Anterior cingulate cortex (tissue), 58 donors: ENCODE measurements at regions not wholly inside any gene's neighbourhood (a gene's known extent, or its start where the extent isn't known, plus 50 kb on each side); places are given as distances from the start of the nearest gene placed in this dataset.
"Not testable (repeated sequence)": the region's sequence is repeated elsewhere in the genome, so short reads cannot be mapped to it uniquely, and the experiment has no call there.

ENCODE experiments used
- DNase-seq, 58 donors: peaks; one replicate each; lab custom pipeline; 2025; lab: John Stamatoyannopoulos, UW

- DNase-seq = no peak
Measured at GRCh38 chr17:55900188-55900587, 149.3 kb downstream of the PCTP start.

DNA sequence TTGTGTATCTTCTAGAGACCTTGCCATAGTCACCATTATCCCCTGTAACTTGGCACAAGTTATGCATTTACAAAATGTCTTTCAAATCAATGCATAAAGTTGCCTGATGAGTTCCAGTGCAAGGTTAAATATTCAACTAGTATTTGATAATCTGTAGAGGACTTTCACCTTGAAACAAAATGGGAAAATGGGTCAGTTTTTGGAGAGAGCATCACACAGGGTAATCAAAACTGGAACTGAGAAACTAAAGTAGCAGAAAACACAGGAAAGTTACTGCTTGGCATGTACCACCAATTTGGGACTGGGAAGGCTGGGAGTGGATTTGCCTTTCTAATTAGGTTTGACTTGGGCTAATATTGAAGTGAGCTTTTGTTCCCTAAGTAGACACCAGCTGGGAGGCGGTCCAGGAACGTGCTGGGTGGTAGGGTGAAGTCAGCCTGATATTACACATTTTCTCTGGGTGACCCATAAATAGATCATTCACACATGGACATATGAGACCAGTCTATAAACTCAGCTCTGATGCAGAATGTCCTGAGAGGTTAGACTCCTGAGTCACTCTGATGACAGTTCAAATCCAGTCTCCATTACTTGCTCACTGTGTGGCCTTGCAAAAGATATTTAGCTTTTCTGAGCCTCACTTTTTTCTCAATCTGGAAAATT, 152.3 kb downstream of the PCTP start:
- DNase-seq = no peak

DNA sequence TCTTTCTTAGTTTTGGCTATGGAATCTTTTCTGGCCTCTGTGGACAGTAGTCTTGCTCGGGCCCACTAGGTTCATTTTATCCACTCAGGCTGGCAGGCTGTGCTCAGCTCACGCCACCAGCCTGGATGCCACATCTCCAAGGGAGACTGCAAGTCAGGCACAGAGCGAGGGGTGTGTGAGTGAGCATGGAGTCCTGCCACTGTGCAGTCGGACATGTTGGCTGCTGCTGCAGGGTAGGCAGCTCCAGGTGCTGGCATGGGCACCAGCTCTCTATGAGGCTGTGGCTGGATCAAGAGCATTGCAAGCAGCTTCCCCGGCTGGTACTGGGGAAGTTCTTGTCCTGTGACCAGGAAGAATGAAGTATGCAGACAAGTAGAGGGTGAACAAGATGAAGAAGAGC, 158.9 kb downstream of the PCTP start:
- DNase-seq = no peak

DNA sequence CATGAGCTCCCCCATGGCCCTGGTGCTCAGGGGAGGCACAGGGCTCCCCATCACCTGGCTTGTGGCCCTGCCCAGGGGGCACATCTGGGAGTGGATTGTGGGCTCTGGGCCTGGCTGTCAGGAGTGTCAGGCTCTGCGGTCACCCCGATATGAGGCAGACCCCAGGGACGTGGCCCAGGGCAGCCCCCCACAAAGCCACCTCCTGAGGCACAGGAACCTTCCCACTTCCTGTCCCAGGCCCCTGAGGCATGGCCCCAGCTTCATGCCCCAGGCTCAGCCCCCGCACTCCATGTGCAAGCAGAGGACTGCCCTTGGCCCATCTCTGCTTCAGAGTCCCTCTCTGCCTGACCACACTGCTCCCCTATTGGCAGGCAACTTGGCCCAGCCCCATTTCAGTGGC, 160.3 kb downstream of the PCTP start:
- DNase-seq = no peak

DNA sequence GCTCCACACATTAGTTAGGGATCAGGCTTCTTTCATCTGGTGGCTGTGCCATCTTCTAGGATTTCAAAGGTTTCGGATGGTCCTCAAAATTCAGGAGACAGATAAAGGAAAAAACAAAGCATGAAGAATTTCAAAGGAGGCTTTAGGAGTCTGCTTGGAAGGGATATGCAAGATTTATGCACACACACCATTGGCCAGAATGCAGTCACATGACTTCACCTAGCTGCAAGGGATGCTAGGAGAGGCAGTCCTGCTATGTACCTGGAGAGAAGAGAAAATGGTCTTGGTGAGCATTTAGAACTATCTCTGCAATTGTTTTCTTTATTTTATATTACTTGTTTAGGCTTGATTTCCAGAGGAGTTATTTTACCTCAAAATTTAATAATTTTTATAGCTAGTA, 174.6 kb downstream of the PCTP start:
- no peak for DNase-seq

DNA sequence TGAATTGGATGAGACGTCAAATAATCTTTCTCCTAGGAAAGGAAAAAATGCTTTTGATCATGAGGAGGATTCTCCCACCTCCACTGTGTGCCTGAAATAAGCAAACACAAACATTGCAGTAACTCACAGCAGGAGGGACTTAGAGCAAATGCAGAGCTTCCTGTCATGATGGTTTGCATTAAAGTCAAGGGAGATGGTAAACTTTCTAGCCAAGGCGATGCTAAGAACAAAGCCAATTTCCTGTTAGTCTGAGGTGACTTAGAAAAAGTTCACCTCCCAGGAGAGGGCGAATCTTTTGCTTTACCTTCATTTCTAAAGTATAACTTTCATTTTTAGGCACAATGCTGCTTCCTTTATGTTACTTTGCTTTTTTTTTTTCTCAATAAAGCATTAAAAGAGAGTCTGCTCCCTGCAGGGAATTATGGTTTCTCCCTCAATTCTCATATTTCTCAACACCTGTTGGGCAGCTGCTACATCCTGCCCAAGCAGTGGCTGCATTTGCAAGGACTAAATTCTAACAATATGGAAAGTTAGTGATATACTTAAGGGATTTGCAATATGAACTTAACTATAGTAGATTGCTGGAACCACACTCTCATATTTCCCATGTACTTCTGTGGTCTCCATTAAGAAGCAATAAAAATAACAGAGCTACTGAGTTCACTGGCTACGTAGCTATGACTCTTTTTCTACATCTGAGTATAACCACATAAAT, 175.6 kb downstream of the PCTP start:
- no peak for DNase-seq

GRCh38 chr17:55930291-55930809, 179.5 kb downstream of the PCTP start:
- no peak for DNase-seq

DNA sequence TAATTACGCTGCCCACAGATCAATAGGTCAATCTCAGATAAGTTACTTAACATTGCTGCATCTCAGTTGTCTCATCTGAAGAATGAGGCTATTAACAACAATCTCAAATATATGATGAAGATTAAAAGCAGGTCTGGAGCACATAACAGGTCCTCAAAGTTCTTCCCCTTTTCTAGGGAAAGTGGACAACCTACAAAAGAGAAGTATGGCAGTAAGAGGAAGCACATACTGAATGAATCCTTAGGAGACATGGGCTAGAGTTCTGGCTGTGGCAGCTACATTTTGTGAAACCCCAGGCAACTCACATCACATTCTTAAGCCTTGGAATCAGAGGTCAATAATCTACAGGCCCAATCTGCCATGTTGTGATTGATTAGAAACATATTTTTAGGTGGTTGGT, 180.6 kb downstream of the PCTP start:
- DNase-seq = no peak

DNA sequence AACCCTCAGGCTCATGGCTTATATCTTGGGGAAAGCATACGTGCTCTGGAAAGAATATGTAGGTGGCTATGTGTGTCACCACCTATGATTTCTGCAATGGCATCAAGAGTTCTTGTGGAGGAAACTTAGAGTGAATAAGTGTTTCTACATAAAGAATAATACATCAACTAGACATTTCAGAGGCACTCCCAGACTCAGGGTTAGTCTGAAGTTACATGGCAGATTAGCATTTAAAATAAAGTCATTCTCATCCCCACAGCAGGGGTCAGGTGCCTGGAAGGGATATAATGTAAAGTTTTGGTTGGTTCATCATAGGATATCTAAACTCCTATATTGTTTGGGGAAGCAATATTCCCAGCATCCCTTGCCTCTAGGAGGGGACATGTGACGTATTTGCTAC, 182.1 kb downstream of the PCTP start:
- DNase-seq = no peak

DNA sequence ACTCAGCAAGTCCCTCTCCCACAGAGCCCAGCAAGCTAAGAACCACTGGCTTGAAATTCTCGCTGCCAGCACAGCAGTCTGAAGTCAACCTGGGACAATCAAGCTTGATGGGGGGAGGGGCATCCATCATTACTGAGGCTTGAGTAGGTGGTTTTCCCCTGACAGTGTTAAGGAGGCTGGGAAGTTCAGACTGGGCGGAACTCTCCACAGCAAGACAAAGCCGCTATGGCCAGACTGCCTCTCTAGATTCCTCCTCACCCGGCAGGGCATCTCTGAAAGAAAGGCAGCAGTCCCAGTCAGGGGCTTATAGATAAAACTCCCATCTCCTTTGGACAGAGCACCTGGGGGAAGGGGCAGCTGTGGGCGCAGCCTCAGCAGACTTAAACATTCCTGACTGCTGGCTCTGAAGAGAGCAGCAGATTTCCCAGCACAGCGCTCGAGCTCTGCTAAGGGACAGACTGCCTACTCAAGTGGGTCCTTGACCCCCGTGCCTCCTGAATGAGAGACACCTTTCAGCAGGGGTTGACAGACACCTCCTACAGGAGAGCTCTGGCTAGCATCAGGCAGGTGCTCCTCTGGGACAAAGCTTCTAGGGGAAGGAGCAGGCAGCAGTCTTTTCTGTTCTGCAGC, 188.4 kb downstream of the PCTP start:
- DNase-seq = not testable (repeated sequence)

DNA sequence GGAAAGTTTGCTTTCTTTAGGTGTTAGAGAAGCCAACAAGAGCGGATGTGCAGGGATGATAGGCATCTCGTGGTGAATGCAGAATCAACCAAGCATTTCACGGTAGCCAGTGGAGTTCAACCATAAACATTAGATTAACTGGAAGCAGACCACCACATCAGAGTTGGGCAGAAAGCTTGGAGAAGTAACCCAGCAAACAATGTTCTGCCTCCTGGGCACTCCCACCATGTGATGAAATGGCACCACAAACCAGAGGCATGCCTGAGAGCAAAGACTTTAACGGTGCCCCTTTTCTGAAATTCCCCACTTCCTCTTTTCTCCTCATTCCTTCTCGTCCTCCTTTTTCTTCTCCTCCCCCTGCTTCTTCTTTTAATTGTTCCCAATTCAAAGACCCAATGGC, 193.5 kb upstream of the ANKFN1 start:
- DNase-seq = no peak

DNA sequence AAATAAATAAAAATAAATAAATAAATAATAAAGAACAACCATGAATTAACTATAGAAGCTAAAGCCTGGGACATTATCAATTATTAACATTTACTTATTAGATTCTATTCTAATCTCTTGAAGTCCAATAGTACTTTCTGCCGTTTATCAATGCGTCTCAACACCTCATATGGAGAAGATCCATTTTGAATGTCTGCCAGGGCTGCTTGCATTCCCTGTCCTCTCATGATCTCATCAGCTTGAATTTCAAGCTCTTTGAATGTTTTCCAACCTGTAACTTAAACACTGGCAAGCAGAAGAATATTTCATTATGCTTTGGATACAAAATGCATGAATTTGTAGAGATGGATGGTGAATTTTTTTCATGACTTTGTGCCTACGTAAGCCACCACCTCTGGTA, 191.9 kb upstream of the ANKFN1 start:
- DNase-seq = no peak

GRCh38 chr17:55962951-55963401, 190.3 kb upstream of the ANKFN1 start:
- no peak for DNase-seq

GRCh38 chr17:55964191-55964590, 189.1 kb upstream of the ANKFN1 start:
- no peak for DNase-seq

DNA sequence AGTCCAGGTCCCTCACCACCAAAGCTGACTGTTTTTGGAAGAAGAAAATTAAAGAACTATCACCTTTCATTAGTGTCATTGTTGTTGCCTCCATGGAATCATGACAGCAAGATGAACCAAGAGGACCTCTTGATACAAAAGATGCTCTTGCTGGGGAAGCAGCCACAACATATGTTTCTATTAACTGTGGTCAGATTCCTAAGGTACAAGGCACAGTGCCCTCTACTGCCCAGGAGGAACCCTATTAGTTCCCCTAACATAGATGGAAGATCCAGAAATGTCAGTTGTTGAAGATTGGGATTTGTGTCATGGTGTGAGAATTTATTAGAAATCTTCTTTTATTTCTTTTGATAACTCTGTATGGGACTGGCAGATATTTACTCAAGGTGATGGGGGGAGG, 188.2 kb upstream of the ANKFN1 start:
- DNase-seq = no peak

- no peak for DNase-seq
Measured at GRCh38 chr17:55969562-55970324, 183.5 kb upstream of the ANKFN1 start.

DNA sequence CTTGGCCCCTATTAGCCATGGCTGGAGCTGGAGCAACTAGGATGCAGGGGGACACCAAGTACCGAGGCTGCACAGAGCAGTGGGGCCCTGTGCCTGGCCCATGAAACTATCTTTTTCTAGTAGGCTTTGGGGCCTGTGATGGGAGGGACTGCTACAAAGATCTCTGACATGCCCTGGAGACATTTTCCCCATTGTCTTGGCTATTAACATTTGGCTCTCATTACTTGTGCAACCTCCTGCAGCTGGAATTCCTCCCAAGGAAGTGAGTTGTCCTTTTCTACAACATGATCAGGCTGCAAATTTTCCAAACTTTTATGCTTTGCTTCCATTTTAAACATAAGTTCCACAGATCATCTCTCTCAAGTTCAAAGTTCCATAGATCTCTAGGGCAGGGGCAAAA, 174.7 kb upstream of the ANKFN1 start:
- DNase-seq = no peak

DNA sequence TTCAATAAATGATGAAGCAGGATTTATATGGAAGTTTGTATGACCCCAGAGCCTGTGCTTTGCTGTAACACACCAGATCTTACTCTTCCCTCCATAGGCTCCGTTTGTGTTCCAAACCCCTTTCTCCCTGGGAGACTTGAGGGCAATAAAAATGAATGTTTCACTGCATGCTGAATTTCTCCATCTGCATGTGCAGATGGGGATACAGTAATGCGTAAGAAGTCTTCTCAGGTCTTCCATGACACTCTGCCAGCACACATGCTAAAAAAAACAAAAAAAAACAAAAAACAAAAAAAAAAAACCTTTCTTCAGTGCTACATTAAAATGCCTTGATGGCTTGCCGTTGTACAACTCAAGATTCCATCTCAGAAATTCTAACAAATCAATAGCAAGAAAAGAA, 170.2 kb upstream of the ANKFN1 start:
- DNase-seq = no peak

DNA sequence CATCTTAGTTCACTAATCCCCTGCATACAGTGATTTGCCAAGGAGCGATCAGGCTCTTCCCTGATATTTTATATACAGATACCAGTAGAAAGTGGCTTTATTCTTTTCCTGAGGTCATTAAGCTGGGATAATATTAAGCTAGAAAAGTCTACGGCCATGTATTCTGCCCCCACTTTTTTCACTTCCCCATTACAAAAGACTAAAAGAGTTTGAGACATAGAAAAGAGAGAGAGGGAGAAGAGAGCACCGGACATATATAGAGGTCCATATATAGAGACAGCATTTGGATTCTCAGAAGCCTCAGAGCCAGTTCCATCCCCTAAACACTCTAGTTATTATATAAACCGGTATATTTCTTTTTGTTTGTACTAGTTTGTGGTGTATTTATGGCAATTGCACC, 166.5 kb upstream of the ANKFN1 start:
- DNase-seq = no peak

- DNase-seq = no peak
Measured at GRCh38 chr17:55988861-55989260, 164.4 kb upstream of the ANKFN1 start.
